ENCODE measurements at regions not wholly inside any gene's neighbourhood (a gene's known extent, or its start where the extent isn't known, plus 50 kb on each side); places are given as distances from the start of the nearest gene placed in this dataset.
"Not testable (repeated sequence)": the region's sequence is repeated elsewhere in the genome, so short reads cannot be mapped to it uniquely, and the experiment has no call there.

GRCh38 chr16:87093804-87094555, 223.2 kb downstream of the C16orf95 start:
- DNase-seq (ENCODE audit: low read depth in 2 of 2) = no peak

GRCh38 chr16:87094556-87094865, 222.7 kb downstream of the C16orf95 start:
- no peak for DNase-seq (ENCODE audit: low read depth in 2 of 2)

GRCh38 chr16:87095271-87095670, 221.9 kb downstream of the C16orf95 start:
- DNase-seq (ENCODE audit: low read depth in 2 of 2) = no peak

- no peak for DNase-seq (ENCODE audit: low read depth in 2 of 2)
These were observed 220.4 kb downstream of the C16orf95 start for GRCh38 chr16:87096746-87097333.

GRCh38 chr16:87098361-87098760, 218.8 kb downstream of the C16orf95 start:
- no peak for DNase-seq (ENCODE audit: low read depth in 2 of 2)

GRCh38 chr16:87098976-87099720, 218.0 kb downstream of the C16orf95 start:
- DNase-seq (ENCODE audit: low read depth in 2 of 2) = no peak

GRCh38 chr16:87100306-87101058, 216.7 kb downstream of the C16orf95 start:
- no peak for DNase-seq (ENCODE audit: low read depth in 2 of 2)

GRCh38 chr16:87101903-87102302, 215.3 kb downstream of the C16orf95 start:
- DNase-seq (ENCODE audit: low read depth in 2 of 2) = no peak

- no peak for DNase-seq (ENCODE audit: low read depth in 2 of 2)
These were observed 210.0 kb downstream of the C16orf95 start for GRCh38 chr16:87107201-87107600.

GRCh38 chr16:87108278-87108677, 208.9 kb downstream of the C16orf95 start:
- no peak for DNase-seq (ENCODE audit: low read depth in 2 of 2)

GRCh38 chr16:87108941-87109340, 208.3 kb downstream of the C16orf95 start:
- DNase-seq (ENCODE audit: low read depth in 2 of 2) = no peak

GRCh38 chr16:87114832-87115231, 202.4 kb downstream of the C16orf95 start:
- no peak for DNase-seq (ENCODE audit: low read depth in 2 of 2)

GRCh38 chr16:87115646-87116045, 201.5 kb downstream of the C16orf95 start:
- DNase-seq (ENCODE audit: low read depth in 2 of 2) = no peak

GRCh38 chr16:87117936-87118335, 199.3 kb downstream of the C16orf95 start:
- no peak for DNase-seq (ENCODE audit: low read depth in 2 of 2)

GRCh38 chr16:87119168-87119567, 198.0 kb downstream of the C16orf95 start:
- no peak for DNase-seq (ENCODE audit: low read depth in 2 of 2)

GRCh38 chr16:87119748-87120147, 197.4 kb downstream of the C16orf95 start:
- DNase-seq (ENCODE audit: low read depth in 2 of 2) = no peak

- no peak for DNase-seq (ENCODE audit: low read depth in 2 of 2)
These were observed 195.4 kb downstream of the C16orf95 start for GRCh38 chr16:87121816-87122215.

GRCh38 chr16:87123356-87124001, 193.7 kb downstream of the C16orf95 start:
- DNase-seq (ENCODE audit: low read depth in 2 of 2) = no peak

GRCh38 chr16:87124405-87124804, 192.8 kb downstream of the C16orf95 start:
- not testable (repeated sequence) for DNase-seq (ENCODE audit: low read depth in 2 of 2)

GRCh38 chr16:87125206-87126155, 191.7 kb downstream of the C16orf95 start:
- DNase-seq (ENCODE audit: low read depth in 2 of 2) = no peak
